Natural killer cell treated with Interleukin-12 subunit alpha and Interleukin-12 subunit beta and Interleukin-15 and Interleukin-18, amount 100 ng/mL, for 72 hours (primary cell): ENCODE measurements at regions not wholly inside any gene's neighbourhood (a gene's known extent, or its start where the extent isn't known, plus 50 kb on each side); places are given as distances from the start of the nearest gene placed in this dataset.
"Not testable (repeated sequence)": the region's sequence is repeated elsewhere in the genome, so short reads cannot be mapped to it uniquely, and the experiment has no call there.

Experiments used
- ATAC-seq, 2 donors: fragments of 150-1000 bp; cut with Tn5 transposase in 1 of 2; sonication (Bioruptor Pico), chemical (Tn5 transposase) in 1 of 2; 2 replicates each; pipeline ENCODE4 v1.10.0; 2021
- DNase-seq: peaks from one replicate; pipeline ENCODE4 v3.0.0; 2022; ENCODE audit warnings: low spot score
- H3K27ac Mint-ChIP-seq, 2 donors: 1 replicate in 1 of 2; 2 replicates in 1 of 2; pipeline ENCODE4 v1.8.0; 2022; ENCODE audit warnings: mixed read lengths in 2 of 2, mild to moderate bottlenecking in 1 of 2, moderate library complexity in 1 of 2
- H3K27me3 Mint-ChIP-seq, 2 donors: 1 replicate in 1 of 2; 2 replicates in 1 of 2; pipeline ENCODE4 v1.8.0; 2022; ENCODE audit warnings: mixed read lengths in 2 of 2
- H3K36me3 Mint-ChIP-seq: one replicate; pipeline ENCODE4 v1.8.0; 2022; ENCODE audit warnings: mixed read lengths
- H3K4me1 Mint-ChIP-seq, 2 donors: 1 replicate in 1 of 2; 2 replicates in 1 of 2; pipeline ENCODE4 v1.8.0; 2022; ENCODE audit warnings: low read depth in 2 of 2, mixed read lengths in 2 of 2, mild to moderate bottlenecking in 1 of 2
- H3K4me3 Mint-ChIP-seq: one replicate; pipeline ENCODE4 v1.8.0; 2022; ENCODE audit warnings: mixed read lengths
- H3K9me3 Mint-ChIP-seq: 2 replicates; pipeline ENCODE4 v1.8.0; 2022; ENCODE audit warnings: mixed read lengths

GRCh38 chrX:112279940-112280339 lies 197.4 kb upstream of the TRPC5 start:
- Mint-ChIP-seq H3K9me3 (no peaks in the 10 kb centered on the region), H3K4me3 (no peak overlapping the region), H3K27me3 (peaks cover 0 to 5% of the 10 kb centered on the region in 2 donors), H3K27ac (no peak overlapping the region), H3K4me1 (no peaks in the 10 kb centered on the region), H3K36me3 (peaks cover 5% of the 10 kb centered on the region)
- no peak for DNase-seq
- ATAC-seq = no peak

GRCh38 chrX:112270991-112271390 lies 188.4 kb upstream of the TRPC5 start:
- ATAC-seq (no peak), DNase-seq (no peak)
- Mint-ChIP-seq H3K9me3 (no peaks in the 10 kb centered on the region), H3K4me3 (no peak overlapping the region), H3K27ac (no peak overlapping the region), H3K27me3 (peaks cover 0 to 5% of the 10 kb centered on the region in 2 donors), H3K36me3 (no peaks in the 10 kb centered on the region), H3K4me1 (no peaks in the 10 kb centered on the region)

- Mint-ChIP-seq H3K4me1 (no peaks in the 10 kb centered on the region), H3K36me3 (no peaks in the 10 kb centered on the region), H3K27me3 (peaks cover 0 to 7% of the 10 kb centered on the region in 2 donors), H3K4me3 (no peak overlapping the region), H3K27ac (no peak overlapping the region), H3K9me3 (no peaks in the 10 kb centered on the region)
- DNase-seq (no peak), ATAC-seq (no peak)
These were observed 183.6 kb upstream of the TRPC5 start for GRCh38 chrX:112266136-112266535.

GRCh38 chrX:112259375-112259774 lies 176.8 kb upstream of the TRPC5 start:
- Mint-ChIP-seq H3K4me1 (no peaks in the 10 kb centered on the region), H3K4me3 (no peak overlapping the region), H3K9me3 (no peaks in the 10 kb centered on the region), H3K36me3 (no peaks in the 10 kb centered on the region), H3K27ac (no peak overlapping the region), H3K27me3 (no peaks in the 10 kb centered on the region)
- DNase-seq = no peak
- no peak for ATAC-seq

GRCh38 chrX:112254896-112255295 lies 172.3 kb upstream of the TRPC5 start:
- no peaks in the 10 kb centered on the region for H3K36me3 Mint-ChIP-seq
- no peak for DNase-seq
- H3K4me1 Mint-ChIP-seq = no peaks in the 10 kb centered on the region
- H3K27ac Mint-ChIP-seq = no peak overlapping the region
- no peaks in the 10 kb centered on the region for H3K9me3 Mint-ChIP-seq
- ATAC-seq = no peak
- no peak overlapping the region for H3K4me3 Mint-ChIP-seq
- H3K27me3 Mint-ChIP-seq = no peaks in the 10 kb centered on the region

GRCh38 chrX:112247714-112248113 lies 165.1 kb upstream of the TRPC5 start:
- H3K27ac Mint-ChIP-seq = no peak overlapping the region
- no peak overlapping the region for H3K4me3 Mint-ChIP-seq
- H3K9me3 Mint-ChIP-seq = peaks cover 7% of the 10 kb centered on the region
- no peaks in the 10 kb centered on the region for H3K4me1 Mint-ChIP-seq
- no peak for ATAC-seq
- H3K27me3 Mint-ChIP-seq = peaks cover 0 to 9% of the 10 kb centered on the region in 2 donors
- H3K36me3 Mint-ChIP-seq = no peaks in the 10 kb centered on the region
- no peak for DNase-seq

- Mint-ChIP-seq H3K4me3 (no peak overlapping the region), H3K36me3 (no peaks in the 10 kb centered on the region), H3K27me3 (no peaks in the 10 kb centered on the region), H3K4me1 (no peaks in the 10 kb centered on the region), H3K27ac (no peak overlapping the region), H3K9me3 (no peaks in the 10 kb centered on the region)
- DNase-seq (no peak), ATAC-seq (no peak)
These were observed 153.0 kb upstream of the TRPC5 start for GRCh38 chrX:112235547-112235946.

- Mint-ChIP-seq H3K27ac (no peak overlapping the region), H3K9me3 (no peaks in the 10 kb centered on the region), H3K36me3 (no peaks in the 10 kb centered on the region), H3K4me3 (no peak overlapping the region), H3K4me1 (no peaks in the 10 kb centered on the region), H3K27me3 (no peaks in the 10 kb centered on the region)
- ATAC-seq = no peak
- DNase-seq = no peak
These were observed 150.6 kb upstream of the TRPC5 start for GRCh38 chrX:112233164-112233563.

GRCh38 chrX:112226795-112227194 lies 144.2 kb upstream of the TRPC5 start:
- H3K4me3 Mint-ChIP-seq, H3K36me3 Mint-ChIP-seq, H3K27ac Mint-ChIP-seq, DNase-seq, H3K27me3 Mint-ChIP-seq, H3K9me3 Mint-ChIP-seq, H3K4me1 Mint-ChIP-seq, ATAC-seq: not testable (repeated sequence)

GRCh38 chrX:112223391-112223790 lies 140.8 kb upstream of the TRPC5 start:
- H3K4me3 Mint-ChIP-seq = no peak overlapping the region

GRCh38 chrX:112218388-112218787 lies 135.8 kb upstream of the TRPC5 start:
- no peaks in the 10 kb centered on the region for H3K4me1 Mint-ChIP-seq
- no peak overlapping the region for H3K27ac Mint-ChIP-seq
- ATAC-seq (no peak), DNase-seq (no peak)
- no peak overlapping the region for H3K4me3 Mint-ChIP-seq
- H3K27me3 Mint-ChIP-seq = peaks cover 0 to 2% of the 10 kb centered on the region in 2 donors
- H3K36me3 Mint-ChIP-seq = no peaks in the 10 kb centered on the region
- no peaks in the 10 kb centered on the region for H3K9me3 Mint-ChIP-seq

More at GRCh38 chrX:112223391-112223790, 140.8 kb upstream of the TRPC5 start:
- H3K27me3 Mint-ChIP-seq = peaks cover 0 to 5% of the 10 kb centered on the region in 2 donors
- no peaks in the 10 kb centered on the region for H3K36me3 Mint-ChIP-seq
- DNase-seq = no peak
- ATAC-seq = no peak
- H3K9me3 Mint-ChIP-seq = no peaks in the 10 kb centered on the region
- no peak overlapping the region for H3K27ac Mint-ChIP-seq
- no peaks in the 10 kb centered on the region for H3K4me1 Mint-ChIP-seq

GRCh38 chrX:112211459-112211858 lies 128.9 kb upstream of the TRPC5 start:
- peak in 1 of 2 donors; percentile 46 for ATAC-seq
- H3K4me1 Mint-ChIP-seq = peaks cover 0 to 2% of the 10 kb centered on the region in 2 donors
- no peaks in the 10 kb centered on the region for H3K36me3 Mint-ChIP-seq
- peaks cover 0 to 8% of the 10 kb centered on the region in 2 donors for H3K27me3 Mint-ChIP-seq
- H3K4me3 Mint-ChIP-seq = no peak overlapping the region
- no peak for DNase-seq
- H3K27ac Mint-ChIP-seq = no peak overlapping the region
- peaks cover 2% of the 10 kb centered on the region for H3K9me3 Mint-ChIP-seq

GRCh38 chrX:112197840-112198239 lies 115.3 kb upstream of the TRPC5 start:
- no peak for DNase-seq
- H3K9me3 Mint-ChIP-seq = peaks cover 5% of the 10 kb centered on the region
- H3K4me1 Mint-ChIP-seq = no peaks in the 10 kb centered on the region
- H3K36me3 Mint-ChIP-seq = no peaks in the 10 kb centered on the region
- H3K4me3 Mint-ChIP-seq = no peak overlapping the region
- no peak for ATAC-seq
- H3K27me3 Mint-ChIP-seq = peaks cover 0 to 3% of the 10 kb centered on the region in 2 donors
- no peak overlapping the region for H3K27ac Mint-ChIP-seq

GRCh38 chrX:112190646-112191045 lies 108.1 kb upstream of the TRPC5 start:
- no peaks in the 10 kb centered on the region for H3K4me1 Mint-ChIP-seq
- H3K27ac Mint-ChIP-seq = no peak overlapping the region
- DNase-seq = no peak
- no peak for ATAC-seq
- H3K27me3 Mint-ChIP-seq = peaks cover 0 to 3% of the 10 kb centered on the region in 2 donors
- H3K36me3 Mint-ChIP-seq = no peaks in the 10 kb centered on the region
- H3K4me3 Mint-ChIP-seq = no peak overlapping the region
- H3K9me3 Mint-ChIP-seq = peaks cover 5% of the 10 kb centered on the region

GRCh38 chrX:112181361-112181760 lies 98.8 kb upstream of the TRPC5 start:
- not testable (repeated sequence) for H3K27me3 Mint-ChIP-seq, H3K4me3 Mint-ChIP-seq, ATAC-seq, H3K36me3 Mint-ChIP-seq, H3K27ac Mint-ChIP-seq, H3K4me1 Mint-ChIP-seq, H3K9me3 Mint-ChIP-seq, DNase-seq
